ENCODE measurements at regions not wholly inside any gene's neighbourhood (a gene's known extent, or its start where the extent isn't known, plus 50 kb on each side); places are given as distances from the start of the nearest gene placed in this dataset.

DNA sequence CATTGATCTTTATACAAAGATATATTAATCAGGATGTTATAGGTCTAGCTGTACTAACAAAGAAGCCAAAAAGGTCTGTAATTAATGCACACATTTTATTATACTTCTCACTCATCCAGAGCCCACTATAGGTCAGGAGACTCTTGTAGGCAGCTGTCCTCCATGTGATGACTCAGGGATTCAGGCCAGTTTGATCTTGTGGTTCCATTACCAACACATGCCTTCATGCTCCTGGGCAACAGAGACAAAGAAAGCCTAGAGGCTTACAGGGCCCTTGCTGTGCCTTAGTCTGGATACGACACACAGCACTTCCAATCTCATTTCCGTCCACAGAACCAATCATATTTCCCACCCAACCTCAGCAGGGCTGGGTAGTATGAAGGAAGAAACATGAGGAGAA lies 150.3 kb upstream of the NCAM1 start:
- Histone ChIP-seq H3K4me3 (no peak overlapping the region), H3K36me3 (no peaks in the 10 kb centered on the region), H3K4me1 (peaks cover 0 to under 1% of the 10 kb centered on the region in 2 donors), H3K27ac (no peak overlapping the region), H3K9me3 (no peaks in the 10 kb centered on the region), H3K27me3 (no peaks in the 10 kb centered on the region)
- TF ChIP-seq, protein P1, sequence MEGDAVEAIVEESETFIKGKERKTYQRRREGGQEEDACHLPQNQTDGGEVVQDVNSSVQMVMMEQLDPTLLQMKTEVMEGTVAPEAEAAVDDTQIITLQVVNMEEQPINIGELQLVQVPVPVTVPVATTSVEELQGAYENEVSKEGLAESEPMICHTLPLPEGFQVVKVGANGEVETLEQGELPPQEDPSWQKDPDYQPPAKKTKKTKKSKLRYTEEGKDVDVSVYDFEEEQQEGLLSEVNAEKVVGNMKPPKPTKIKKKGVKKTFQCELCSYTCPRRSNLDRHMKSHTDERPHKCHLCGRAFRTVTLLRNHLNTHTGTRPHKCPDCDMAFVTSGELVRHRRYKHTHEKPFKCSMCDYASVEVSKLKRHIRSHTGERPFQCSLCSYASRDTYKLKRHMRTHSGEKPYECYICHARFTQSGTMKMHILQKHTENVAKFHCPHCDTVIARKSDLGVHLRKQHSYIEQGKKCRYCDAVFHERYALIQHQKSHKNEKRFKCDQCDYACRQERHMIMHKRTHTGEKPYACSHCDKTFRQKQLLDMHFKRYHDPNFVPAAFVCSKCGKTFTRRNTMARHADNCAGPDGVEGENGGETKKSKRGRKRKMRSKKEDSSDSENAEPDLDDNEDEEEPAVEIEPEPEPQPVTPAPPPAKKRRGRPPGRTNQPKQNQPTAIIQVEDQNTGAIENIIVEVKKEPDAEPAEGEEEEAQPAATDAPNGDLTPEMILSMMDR (IDR thresholded peaks at IDR 0.05), result no peak
- no peak for DNase-seq (ENCODE audit: low spot score)

DNA sequence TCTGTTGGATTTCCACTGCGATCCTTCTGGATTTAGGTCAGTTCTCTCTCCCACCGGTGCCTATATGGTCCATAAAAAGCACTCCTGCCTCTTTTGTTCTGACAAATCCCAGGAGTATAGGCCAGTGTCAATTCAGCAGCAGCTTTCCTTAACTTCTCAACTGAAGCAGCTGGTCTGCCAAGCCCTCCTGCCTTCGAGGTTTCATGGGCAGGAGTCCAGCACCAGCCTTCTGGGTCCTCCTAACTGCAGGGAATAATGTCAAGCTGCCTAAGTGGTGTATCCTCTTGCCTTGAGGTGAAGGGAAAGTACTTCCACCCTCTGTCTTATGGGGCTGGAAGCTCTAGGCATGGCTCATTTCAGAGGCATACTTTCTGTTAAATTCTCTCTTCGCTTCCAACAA lies 149.4 kb upstream of the NCAM1 start:
- no peak for DNase-seq (ENCODE audit: low spot score)
- no peak overlapping the region for H3K27ac ChIP-seq
- H3K36me3 ChIP-seq, result no peaks in the 10 kb centered on the region
- H3K27me3 ChIP-seq, result no peaks in the 10 kb centered on the region
- no peaks in the 10 kb centered on the region for H3K9me3 ChIP-seq
- H3K4me1 ChIP-seq, result no peaks in the 10 kb centered on the region
- TF ChIP-seq, protein P1 (IDR thresholded peaks at IDR 0.05), result no peak
- H3K4me3 ChIP-seq, result no peak overlapping the region

DNA sequence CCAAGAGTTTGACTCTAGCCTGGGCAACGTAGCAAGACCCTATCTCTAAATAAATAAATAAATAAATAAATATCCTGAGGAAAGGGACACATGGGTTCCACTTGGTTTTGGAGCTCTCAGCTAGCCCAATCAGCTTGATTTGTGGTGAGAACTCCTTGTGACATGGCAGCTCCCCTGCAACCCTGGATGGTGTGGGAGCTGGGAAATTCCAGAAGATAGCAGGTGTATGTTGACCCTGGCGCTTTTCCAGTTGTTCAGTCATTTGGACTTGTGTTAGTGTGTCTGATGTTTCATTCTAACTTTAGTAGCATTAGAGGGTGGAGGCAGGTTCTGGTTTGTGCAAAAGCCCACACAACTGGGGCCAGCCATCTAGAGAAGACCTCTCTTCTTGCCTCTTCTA lies 148.5 kb upstream of the NCAM1 start:
- H3K9me3 ChIP-seq, result no peaks in the 10 kb centered on the region
- no peaks in the 10 kb centered on the region for H3K27me3 ChIP-seq
- H3K4me1 ChIP-seq, result no peaks in the 10 kb centered on the region
- no peaks in the 10 kb centered on the region for H3K36me3 ChIP-seq
- H3K4me3 ChIP-seq, result no peak overlapping the region
- no peak overlapping the region for H3K27ac ChIP-seq
- no peak for DNase-seq (ENCODE audit: low spot score)
- TF ChIP-seq, protein P1 (IDR thresholded peaks at IDR 0.05), result no peak

DNA sequence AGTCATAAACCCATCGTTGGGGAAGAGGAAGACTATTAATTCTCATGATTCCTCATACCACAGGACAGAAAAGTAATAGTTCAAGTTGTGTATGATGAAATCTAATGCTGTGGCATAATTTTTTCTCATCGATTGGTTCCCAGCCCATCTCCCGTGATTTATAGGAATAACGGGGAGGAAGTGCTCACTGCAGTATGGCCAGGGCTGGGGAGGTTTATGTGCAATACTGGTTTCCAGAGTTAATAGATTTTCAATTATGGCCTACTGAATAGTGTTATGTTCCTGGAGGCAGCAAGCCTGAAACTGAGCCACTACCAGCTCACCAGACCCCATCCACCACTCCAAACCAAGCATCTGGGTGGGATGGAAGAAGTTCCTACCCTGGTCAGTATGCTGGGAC lies 147.1 kb upstream of the NCAM1 start:
- H3K9me3 ChIP-seq, result no peaks in the 10 kb centered on the region
- H3K36me3 ChIP-seq, result no peaks in the 10 kb centered on the region
- H3K27ac ChIP-seq, result no peak overlapping the region
- no peak for DNase-seq (ENCODE audit: low spot score)
- H3K4me3 ChIP-seq, result no peak overlapping the region
- H3K27me3 ChIP-seq, result no peaks in the 10 kb centered on the region
- H3K4me1 ChIP-seq, result no peaks in the 10 kb centered on the region
- TF ChIP-seq, protein P1 (IDR thresholded peaks at IDR 0.05), result no peak

DNA sequence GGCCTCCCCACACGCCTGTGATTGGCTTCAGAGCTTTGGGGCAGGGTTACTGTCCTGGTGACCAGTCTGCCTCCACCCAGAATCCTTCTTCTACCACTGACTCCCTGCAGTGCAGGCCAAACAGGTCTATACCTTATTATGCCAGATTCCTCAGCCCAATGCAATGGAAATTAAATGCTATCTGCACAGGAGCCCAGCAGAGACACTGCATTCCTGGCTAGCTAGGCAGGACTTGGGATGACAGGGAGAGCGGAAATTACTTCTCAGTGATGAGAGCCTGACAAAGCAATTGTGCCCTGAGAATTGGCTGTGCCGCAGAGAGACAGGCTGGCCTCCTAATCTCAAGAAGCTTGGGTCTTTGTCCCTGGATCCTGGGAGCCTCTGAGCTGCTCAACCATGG lies 143.8 kb upstream of the NCAM1 start:
- Histone ChIP-seq H3K4me3 (no peak overlapping the region), H3K27ac (no peak overlapping the region), H3K27me3 (no peaks in the 10 kb centered on the region), H3K4me1 (no peaks in the 10 kb centered on the region), H3K9me3 (no peaks in the 10 kb centered on the region), H3K36me3 (no peaks in the 10 kb centered on the region)
- TF ChIP-seq, protein P1 (IDR thresholded peaks at IDR 0.05), result no peak
- no peak for DNase-seq (ENCODE audit: low spot score)

DNA sequence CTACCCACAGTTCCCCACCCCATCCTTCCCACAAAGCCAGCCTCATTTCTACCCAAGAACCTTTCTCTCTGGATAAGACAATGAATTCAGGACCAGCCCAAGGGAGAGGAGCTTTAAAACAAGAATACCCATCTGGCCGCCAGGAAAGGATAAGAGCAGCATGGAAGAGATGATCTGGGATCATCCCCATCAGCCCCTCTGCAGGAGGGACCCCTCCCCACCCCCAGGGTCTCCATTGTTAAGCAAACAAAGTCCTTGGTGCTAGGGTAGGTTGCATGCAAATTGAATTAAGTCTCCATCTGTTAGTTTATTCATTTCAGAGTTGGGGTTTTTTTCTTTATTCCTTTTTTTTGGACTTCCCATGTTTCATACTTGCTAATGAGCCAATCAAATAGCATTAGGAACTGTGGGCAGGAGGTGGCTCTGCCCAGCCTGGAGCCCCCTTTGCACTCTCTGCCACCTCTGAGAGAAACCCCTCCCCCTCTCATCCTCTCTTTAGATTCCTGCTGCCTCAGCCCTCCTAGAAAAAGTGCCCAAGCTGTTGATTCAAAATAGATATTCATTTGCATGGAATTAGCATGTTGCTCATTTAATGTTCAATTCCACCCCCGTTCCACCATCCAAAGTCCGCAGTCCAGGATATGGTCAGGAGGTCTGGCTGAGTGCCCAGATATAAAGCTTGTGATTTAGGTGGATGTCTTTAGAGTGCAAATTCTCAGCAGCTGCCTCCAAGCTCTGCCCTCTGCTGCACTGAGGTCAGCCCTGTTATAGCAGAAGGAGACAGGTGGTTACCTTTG lies 138.5 kb upstream of the NCAM1 start:
- no peak overlapping the region for H3K27ac ChIP-seq

More for the DNA sequence above, 138.5 kb upstream of the NCAM1 start:
- Histone ChIP-seq H3K4me1 (no peaks in the 10 kb centered on the region), H3K27me3 (no peaks in the 10 kb centered on the region), H3K4me3 (no peak overlapping the region), H3K9me3 (no peaks in the 10 kb centered on the region), H3K36me3 (no peaks in the 10 kb centered on the region)
- no peak for DNase-seq (ENCODE audit: low spot score)
- TF ChIP-seq, protein P1 (IDR thresholded peaks at IDR 0.05), result no peak
